Hematopoietic multipotent progenitor cell (in vitro differentiated cells): ENCODE measurements at regions not wholly inside any gene's neighbourhood (a gene's known extent, or its start where the extent isn't known, plus 50 kb on each side); places are given as distances from the start of the nearest gene placed in this dataset.

ENCODE experiments used
- DNase-seq, 3 donors: peaks; one replicate each; pipeline ENCODE4 v3.0.0-alpha.2; 2011 to 2015; ENCODE audit warnings: low read depth in 2 of 3, low spot score in 2 of 3

DNA sequence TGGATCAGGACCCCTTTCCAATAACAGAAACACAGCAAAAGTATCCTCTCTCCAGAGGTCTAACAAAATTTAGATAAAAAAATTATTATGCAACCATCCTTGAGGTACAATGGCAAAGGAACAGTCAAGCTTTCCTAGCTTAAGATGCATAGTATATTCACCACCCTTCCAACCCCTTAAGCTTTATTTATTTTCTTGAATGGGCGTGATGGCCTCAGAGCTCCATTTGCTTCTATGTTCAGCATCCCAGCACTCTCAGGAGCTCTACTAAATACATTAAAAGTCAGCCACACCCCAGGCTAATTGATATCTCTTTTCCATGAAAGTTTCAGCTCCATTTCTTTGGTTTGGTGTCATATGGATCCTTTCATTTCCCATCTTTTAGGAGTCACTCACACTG lies 1335.2 kb upstream of the ZEB2 start:
- DNase-seq = no peak

DNA sequence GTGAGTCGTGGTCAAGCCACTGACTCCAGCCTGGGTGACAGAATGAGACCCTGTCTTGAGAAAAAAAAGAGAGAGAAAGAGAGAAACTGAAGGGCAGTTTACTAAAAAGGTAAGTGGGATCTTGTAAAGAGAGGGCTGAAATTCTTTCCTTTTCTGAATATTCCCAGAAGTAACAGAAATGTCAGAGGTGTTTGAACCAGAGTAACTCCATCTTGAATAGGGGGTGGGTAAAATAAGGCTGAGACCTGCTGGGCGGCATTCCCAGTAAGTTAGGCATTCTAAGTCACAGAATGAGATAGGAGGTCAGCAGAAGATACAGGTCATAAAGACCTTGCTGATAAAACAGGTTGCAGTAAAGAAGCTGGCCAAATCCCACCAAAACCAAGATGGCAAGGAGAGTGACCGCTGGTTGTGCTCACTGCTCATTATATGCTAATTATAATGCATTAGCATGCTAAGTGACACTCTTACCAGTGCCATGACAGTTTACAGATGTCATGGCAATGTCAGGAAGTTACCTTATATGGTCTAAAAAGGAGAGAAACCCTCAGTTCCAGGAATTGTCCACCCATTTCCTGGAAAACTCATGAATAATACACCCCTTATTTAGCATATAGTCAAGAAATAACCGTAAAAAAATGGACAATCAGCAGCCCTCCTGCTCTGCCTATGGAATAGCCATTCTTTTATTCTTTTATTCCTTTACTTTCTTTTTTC lies 1334.3 kb upstream of the ZEB2 start:
- DNase-seq = no peak

DNA sequence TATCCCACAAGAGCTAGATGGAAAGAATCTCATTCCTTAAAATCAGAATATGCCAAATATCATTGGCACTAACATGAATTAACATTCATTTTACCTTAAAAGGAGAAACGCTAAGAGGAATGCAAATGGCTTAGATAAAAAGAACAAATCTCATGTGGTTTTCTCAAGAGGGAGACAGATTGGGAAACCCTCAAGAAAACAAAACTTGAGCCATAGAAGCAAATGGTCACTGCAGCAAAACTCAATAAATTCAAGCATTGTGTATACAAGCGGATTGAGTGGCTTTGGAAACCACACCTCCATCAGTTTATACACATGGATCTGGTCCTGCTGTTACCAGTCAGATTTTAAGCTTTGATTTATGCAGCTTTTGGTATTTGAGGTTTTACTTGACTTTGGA lies 1331.8 kb upstream of the ZEB2 start:
- DNase-seq = no peak

DNA sequence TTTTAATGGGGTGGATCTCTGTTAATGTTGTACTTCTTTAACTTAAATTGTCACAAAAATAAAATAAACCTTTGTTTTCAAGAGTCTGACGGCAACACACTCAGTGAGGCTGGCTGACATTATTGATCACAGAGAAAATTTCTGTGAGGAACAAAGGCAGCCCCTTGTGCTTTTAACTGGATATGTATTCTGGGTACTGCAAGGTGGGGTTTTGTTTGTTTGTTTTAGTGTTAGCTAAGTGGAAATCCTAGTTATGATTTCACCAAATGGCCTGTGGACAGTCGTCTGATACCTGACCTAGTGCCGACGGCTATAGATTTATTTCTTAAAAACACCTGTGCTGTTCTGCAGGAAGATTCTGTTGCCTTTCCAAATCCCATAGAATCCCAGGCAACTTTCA lies 1329.5 kb upstream of the ZEB2 start:
- DNase-seq = no peak

DNA sequence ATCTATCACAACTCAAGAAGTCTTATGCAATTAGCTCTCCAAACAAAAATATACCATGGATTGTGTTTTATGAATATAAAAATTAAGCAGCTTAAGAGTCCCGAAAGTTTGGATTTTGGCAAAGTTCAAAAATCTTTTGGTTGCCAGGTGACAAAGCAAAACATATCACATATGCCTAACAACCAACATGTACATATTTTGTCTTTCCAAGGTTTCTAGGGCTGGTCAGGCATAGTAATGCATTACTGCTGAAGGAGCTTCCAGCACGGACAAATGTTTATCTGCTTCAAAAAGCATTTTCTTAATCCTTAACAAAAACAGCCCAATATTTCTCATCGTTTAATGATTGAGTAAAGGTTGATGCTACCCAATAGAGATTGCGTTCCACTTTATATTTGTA lies 1327.1 kb upstream of the ZEB2 start:
- DNase-seq = no peak

DNA sequence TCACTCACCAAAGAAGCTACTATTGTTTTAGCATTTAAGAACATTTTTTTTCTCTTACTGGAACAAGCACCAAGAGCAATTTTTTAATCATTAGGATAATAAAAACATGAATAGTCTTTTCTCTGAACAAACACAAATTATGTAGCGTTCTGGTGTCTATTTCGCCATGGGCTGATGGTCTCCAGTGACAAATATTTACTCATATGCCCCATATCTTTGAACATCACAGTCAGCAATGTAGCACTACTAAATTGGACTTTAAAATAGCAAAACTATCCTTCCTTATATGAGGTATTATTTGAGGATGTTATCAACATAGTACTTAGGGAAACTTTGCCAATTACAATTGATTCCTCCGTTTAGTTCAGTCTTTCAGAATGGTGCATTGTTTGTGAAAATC lies 1326.0 kb upstream of the ZEB2 start:
- DNase-seq = no peak

DNA sequence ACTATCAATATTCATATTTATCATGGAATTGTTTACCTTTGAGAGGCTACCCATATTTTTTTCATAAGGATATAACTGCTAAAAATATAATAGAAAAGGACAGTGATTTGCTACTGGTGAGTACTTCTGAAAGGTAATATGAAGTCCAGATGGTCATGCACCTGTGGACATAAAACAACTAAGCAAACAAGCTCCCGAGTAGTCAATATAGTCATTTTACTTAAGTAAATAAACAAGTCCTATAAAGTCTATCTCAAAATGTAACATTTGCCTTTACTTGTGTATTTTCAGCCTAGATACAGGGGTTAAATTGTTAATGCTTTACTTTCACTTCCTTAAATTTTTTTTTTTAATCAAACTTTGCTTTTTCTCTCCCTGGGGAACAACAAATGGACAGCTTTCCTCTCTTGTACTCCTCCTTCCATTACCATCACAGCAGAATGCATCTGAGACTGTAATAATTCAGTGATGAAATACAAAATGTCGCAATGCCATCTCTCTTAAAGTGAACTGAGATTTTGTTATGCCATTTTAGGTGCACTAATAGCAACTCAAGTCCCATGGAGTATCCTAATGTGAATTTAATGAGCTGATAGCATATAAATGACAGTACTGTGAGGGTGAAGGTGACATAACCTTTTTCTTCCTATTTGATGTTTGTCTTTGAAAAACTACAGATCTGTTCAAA lies 1325.4 kb upstream of the ZEB2 start:
- no peak for DNase-seq

DNA sequence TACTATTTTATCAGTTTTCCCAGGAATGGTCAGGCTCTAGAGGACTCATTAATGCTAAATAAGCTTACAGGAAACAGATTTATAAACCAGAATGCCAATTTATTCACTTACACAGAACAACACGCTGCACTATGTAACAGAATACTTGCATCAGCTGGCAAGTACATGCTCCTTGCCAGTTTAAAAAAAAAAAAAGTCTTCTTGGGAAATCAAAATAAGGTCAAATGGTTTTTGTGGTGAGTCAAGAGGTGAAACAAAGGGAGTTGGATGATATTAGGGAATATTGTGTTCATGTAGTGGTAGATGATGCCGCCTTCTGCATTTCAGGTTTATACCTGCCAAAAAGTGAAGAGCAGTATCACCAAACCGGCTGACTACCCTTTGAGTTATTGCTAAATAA lies 1322.1 kb upstream of the ZEB2 start:
- no peak for DNase-seq

DNA sequence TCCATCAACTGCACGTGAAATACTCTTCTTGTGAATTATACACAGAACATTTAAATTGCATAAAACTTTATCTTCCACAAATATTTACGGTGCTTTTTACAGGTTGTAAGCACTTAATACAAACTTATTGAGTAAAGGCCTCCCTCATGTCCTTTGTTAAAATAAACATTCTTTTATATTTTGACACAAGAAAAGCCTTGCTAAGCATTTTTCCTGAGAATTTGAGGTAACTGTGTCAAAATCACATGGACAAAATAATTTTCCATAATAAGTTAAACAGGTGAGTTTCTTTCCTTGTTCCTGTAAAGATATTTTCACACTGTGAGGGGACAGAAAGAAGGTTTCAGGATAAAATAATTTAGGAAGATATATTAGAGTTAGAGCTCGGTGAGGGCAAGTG lies 1317.1 kb upstream of the ZEB2 start:
- DNase-seq = no peak

DNA sequence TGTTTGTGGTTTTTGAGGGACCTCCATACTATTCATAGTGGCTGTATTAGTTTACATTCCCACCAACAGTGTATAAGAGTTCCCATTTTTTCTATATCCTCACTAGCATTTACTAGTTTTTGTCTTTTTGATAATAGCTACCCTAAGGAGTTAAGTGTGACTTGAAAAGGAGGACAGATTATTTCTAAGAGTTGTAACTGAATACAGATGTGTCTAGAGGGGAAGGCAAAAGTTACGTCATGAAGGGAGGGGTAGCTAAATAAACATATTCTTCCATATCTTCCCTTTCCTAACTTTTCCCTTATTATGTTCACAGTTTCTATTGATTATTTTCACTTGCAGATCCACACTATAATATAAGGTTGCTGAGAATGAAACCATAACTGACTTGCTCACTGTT lies 1315.7 kb upstream of the ZEB2 start:
- DNase-seq = no peak

DNA sequence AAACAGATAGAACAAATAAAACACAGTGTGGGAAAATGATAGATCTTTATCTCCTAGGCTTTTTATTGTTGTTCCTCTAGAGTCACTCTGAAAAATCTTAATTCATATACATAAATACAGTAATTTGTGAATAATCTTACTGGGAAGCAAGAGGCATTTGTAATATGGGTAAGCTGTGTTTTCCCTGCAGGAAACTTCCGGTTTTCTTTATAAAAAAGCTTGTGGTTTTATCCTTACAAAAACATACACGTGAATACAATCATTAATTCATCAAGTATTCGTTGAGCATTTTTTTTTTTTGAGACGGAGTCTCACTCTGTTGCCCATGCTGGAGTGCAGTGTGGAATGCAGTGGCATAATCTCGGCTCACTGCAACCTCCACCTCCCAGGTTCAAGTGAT lies 1312.8 kb upstream of the ZEB2 start:
- DNase-seq = no peak

DNA sequence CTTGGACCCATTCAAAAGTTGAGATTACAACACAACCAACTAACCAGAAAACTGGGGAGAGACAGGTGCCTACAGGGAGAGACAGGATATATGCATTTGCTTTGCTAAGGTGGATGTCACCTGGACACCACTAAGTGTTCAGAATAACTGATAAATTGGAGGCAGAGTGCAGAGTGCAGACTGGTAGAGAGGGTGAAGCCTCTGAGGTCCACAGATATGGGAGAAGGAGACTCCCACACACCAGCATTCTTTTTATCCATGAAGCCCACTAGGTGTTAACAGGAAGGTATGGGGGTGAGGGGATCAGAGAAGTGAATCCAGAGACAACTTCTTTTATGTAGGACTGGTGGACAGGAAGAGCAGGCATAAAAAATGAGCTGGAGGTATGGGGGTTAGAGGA lies 1310.0 kb upstream of the ZEB2 start:
- DNase-seq = no peak

DNA sequence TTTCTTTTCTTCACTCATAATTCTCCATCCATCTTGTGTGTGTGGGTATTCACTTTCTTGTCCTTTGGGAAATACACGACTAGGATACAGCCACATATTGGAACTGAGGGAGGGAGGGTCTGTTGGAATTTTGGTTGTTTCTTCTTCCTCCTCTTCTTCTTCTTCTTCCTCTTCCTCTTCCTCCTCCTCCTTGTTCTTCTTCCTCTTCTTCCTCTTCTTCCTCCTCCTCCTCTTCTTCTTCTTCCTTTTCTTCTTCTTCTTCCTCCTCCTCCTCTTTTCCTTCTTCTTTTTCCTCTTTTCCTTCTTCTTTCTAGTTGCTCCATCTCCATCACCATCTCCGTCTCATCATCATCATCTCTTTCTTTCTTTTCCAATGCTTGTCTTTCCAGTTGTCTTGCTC lies 1307.3 kb upstream of the ZEB2 start:
- no peak for DNase-seq

DNA sequence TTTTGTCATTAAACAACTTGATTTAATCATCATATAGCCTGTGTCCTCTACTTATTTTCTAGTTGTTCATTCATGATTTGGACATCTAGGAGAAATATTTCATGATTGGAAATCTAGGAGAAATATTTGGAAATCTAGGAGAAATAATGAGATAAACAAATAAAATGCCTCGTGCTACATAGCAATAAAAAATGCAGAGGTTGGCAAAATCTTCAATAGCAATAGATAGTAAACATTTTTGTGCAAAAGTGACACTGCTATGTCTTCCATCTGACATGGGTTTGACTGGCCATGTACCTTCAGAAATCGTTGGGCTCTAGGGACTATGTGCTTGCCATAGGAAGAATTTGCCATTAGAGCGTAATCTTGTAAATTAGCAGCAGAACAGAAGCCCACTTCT lies 1304.5 kb upstream of the ZEB2 start:
- no peak for DNase-seq

DNA sequence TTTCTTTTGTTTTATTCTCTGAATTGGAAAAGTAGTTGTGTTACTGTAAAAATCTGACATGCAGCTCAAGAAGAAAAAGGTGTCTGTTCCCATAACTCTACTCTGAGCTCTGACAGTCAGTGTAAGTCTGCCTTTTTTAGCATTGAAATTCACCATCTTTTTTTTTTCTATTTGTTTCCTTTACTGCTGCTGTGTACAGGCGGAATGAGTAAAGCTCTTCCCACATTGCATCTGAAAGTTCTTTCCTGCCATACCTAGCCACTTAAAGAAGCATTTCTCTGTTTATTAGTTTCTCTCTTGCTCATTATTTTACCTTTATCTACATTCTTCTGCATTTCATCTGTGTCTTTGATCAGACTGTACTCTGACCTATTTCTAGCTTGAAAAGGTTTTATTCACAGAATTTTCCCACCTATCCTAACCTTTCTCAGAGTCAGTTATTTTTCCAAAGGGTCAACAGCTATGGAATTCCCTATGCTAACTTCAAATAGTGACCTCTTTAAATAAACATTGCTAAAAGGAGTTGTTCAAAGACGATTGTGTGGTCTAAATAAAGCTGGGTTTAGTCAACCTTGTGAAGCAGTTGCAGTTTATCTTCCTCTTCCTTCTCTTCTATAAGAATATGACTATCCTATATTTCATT lies 1303.1 kb upstream of the ZEB2 start:
- DNase-seq = no peak

DNA sequence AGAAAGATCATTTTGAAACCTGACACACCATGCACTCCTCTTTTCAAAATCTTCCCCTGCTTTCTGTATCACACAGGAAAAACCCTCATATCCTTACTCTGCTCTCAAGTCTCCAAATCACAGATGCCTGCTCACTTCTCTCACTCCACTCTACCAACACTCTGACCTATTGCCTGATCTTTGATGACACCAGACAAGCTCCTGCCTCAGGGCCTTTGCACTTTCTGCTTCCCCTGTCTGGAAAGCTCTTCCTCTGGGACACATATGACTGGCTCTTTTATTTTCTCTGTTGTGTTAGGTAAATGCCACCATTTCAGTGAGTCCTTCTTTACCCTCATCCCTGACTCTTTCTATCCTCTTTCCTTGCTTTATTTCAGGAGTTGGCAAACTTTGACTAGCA lies 1300.7 kb upstream of the ZEB2 start:
- no peak for DNase-seq

DNA sequence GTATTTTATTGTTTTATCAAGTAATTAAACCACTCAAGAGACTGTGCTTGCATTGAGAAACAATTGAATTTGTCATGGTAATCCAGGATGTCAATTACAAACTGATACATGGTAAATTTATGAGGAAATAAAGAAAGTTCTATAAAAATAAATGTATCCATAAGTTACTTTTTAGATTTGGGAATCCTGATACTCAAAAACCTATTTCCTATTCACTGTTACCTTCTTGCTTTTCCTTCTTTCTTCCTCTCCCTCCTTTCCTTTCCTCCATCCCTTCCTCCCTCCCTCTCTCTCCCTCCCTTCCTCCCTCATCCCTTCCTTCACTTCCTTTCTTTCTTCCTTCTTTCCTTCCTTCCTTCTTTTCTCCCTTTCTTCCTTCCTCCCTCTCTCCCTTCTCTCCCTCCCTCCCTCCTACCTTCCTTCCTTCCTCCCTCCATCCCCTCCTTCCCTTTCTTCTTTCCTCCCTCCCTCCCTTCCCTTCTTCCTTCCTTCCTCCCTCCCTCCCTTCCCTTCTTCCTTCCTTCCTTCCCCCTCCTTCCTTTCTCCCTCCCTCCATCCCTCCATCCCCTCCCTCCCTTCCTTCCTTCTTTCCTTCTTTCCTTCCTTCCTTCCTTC lies 1299.1 kb upstream of the ZEB2 start:
- DNase-seq = no peak

DNA sequence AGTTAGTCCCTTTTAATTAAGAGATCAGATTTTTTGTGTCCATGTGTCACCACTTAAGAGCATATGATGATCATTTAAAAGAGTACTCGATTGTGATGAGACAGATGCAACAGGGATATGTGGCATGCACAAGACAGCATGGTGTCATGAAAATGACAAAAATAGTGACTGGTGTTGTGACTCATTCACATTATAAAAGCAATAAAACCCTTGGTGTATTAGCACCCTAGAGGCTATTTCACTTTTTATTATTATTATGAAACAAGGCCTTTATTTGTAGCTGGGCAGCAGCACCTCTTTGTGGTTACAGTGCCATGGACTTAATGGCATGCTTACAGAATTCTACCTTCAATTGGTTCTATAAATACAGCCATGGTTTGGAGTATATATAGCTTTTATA lies 1296.0 kb upstream of the ZEB2 start:
- no peak for DNase-seq

DNA sequence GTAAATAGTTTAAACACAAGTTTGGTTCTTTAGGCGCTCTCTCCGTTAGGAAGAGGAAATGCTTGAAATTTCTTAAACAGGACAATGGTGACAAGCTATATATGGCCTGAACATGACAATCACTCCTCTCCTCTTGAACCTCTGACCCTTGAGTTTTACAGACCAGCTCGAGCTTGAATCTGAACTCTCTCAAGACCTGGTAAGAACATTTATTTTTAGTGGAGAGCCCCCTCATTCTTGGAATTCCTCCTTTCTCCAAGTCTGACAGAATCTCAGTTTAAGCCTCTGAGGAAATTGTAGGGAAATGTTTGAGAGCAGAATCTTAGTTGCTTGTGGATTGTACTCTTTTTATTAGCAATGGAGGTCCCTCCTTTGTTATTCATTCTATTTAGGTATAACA lies 1293.6 kb upstream of the ZEB2 start:
- DNase-seq = no peak

DNA sequence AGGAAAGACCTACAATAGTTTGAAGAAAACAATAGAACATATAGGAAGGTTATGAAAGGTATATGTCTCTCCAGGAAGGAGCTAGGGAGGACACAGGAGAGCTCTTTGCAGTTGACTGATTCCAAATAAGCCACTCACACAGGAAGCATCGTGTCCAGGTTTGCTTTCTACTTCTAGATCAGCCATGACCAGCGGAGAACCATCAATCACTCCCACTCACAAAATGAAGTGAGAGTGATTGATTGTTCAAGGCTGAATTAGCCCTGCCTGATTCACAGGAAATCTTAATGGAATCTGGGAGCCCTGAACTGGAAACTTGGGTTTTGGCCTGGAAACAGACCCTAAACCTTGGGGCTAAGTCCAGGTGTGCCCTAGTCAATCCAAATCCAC lies 1292.2 kb upstream of the ZEB2 start:
- DNase-seq = no peak

DNA sequence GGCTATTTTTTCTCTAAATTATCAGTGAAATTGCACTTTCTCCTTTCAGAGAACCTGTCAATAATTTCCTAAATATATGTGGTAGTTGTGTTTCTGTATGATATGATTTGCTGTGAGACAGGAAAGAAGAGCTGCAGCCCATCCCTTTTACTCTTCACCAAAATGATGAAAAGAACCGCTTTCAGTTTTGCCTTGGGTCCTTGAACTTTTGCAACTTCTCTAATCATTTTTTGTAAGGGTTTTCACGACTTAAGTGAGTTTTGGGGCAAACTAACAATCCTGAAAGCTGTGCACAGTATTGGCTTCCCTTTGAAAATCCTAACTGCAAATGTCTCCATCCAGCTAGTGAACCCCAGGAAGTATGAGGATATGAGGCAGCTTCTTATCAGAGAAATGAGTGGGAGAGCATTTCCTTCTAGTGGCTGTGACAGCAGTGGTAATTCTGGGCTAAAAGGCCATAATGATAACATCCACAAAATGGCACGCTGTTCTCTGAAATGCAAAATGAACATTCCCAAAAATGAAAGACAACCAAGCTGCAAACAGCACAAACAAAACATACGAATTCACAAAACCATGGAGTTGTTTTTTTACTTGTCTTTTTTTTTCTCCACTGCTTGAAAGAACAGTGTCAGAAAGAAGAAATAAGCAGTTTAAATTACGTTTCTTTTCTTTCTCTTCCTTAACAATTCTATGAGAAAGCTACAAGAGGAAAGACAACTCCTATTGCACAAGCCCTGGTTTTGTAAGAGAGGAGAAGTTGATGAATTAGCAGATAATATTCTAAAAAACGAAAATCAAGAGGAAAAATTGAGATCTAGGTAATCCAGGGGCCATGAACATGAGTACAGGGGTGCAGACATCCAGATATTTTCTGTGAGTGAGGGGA lies 1291.6 kb upstream of the ZEB2 start:
- DNase-seq = no peak
